A673 (cell line): ENCODE measurements at regions not wholly inside any gene's neighbourhood (a gene's known extent, or its start where the extent isn't known, plus 50 kb on each side); places are given as distances from the start of the nearest gene placed in this dataset.

Source experiments
- EZH2 ChIP-seq: fragments of 200-600 bp; sonication (generic); IDR thresholded peaks from 2 replicates; pipeline ENCODE4 v1.6.1; 2017; ENCODE audit warnings: borderline replicate concordance, low read depth, mild to moderate bottlenecking, mixed read lengths, antibody characterized with exemption, low read length; ENCODE audit not compliant: poor library complexity, severe bottlenecking
- TF ChIP-seq, protein P1 (sequence below): fragments of 300-800, 200-600 bp; sonication (generic); conservative IDR thresholded peaks from 2 replicates; pipeline ENCODE4 v1.5.1; 2017; ENCODE audit warnings: low read depth, mild to moderate bottlenecking, antibody characterized with exemption, low read length, moderate library complexity, mixed read lengths

GRCh38 chr4:163611784-163612445 is 117.4 kb downstream of the TMA16 start:
- TF ChIP-seq, protein P1, sequence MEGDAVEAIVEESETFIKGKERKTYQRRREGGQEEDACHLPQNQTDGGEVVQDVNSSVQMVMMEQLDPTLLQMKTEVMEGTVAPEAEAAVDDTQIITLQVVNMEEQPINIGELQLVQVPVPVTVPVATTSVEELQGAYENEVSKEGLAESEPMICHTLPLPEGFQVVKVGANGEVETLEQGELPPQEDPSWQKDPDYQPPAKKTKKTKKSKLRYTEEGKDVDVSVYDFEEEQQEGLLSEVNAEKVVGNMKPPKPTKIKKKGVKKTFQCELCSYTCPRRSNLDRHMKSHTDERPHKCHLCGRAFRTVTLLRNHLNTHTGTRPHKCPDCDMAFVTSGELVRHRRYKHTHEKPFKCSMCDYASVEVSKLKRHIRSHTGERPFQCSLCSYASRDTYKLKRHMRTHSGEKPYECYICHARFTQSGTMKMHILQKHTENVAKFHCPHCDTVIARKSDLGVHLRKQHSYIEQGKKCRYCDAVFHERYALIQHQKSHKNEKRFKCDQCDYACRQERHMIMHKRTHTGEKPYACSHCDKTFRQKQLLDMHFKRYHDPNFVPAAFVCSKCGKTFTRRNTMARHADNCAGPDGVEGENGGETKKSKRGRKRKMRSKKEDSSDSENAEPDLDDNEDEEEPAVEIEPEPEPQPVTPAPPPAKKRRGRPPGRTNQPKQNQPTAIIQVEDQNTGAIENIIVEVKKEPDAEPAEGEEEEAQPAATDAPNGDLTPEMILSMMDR, result no peak
- TF ChIP-seq EZH2, result no peak
